ENCODE measurements at regions not wholly inside any gene's neighbourhood (a gene's known extent, or its start where the extent isn't known, plus 50 kb on each side); places are given as distances from the start of the nearest gene placed in this dataset.

DNA sequence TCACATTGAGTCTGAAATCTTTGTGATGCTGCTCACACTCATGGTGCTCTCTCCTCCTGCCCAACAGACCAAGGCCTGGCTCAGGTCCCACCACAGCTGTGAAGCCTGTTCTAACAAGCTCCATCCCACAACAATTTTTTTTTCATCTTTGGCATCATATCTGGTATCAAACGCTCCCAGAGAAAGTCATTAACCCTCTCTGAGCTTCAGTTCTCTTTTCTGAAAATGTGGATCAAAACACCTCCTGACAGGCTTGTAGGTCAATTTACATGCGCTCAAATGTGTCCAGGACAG is 224.4 kb downstream of the LACC1 start:
- H3K4me1 ChIP-seq (ENCODE audit: control insufficient read depth, insufficient read depth, low read length): no peaks in the 10 kb centered on the region
- no peaks in the 10 kb centered on the region for H3K27me3 ChIP-seq (ENCODE audit: control insufficient read depth, insufficient read depth, low read length)
- 92% methylated on average over 2 of the region's 2 CpGs for WGBS (ENCODE audit: insufficient coverage)
- no peak overlapping the region for H3K4me3 Mint-ChIP-seq
- no peak overlapping the region for H3K4me3 ChIP-seq (ENCODE audit: low read length)
- H3K27ac ChIP-seq (ENCODE audit: low read length): no peak overlapping the region
- peaks cover 8% of the 10 kb centered on the region for H3K36me3 Mint-ChIP-seq
- no peak for ATAC-seq
- TF ChIP-seq CTCF (IDR thresholded peaks at IDR 0.05): no peak
- no peak for DNase-seq
- peaks cover 5 to 9% of the 10 kb centered on the region in 2 donors for H3K27me3 Mint-ChIP-seq (ENCODE audit: low read depth in 2 of 2)
- H3K9me3 Mint-ChIP-seq: peaks cover 3 to 8% of the 10 kb centered on the region in 2 donors
- H3K27ac Mint-ChIP-seq: no peak overlapping the region
- intact Hi-C loops (cut with micrococcal nuclease): no loop called here
- H3K9me3 ChIP-seq (ENCODE audit: control insufficient read depth, insufficient read depth, low read length): no peaks in the 10 kb centered on the region
- H3K36me3 ChIP-seq (ENCODE audit: control insufficient read depth, insufficient read depth, low read length): no peaks in the 10 kb centered on the region
- H3K4me1 Mint-ChIP-seq: no peaks in the 10 kb centered on the region

- ATAC-seq: no peak
- no peak for TF ChIP-seq CTCF (IDR thresholded peaks at IDR 0.05)
- H3K36me3 Mint-ChIP-seq: peaks cover 8% of the 10 kb centered on the region
- no peak overlapping the region for H3K4me3 ChIP-seq (ENCODE audit: low read length)
- H3K9me3 ChIP-seq (ENCODE audit: control insufficient read depth, insufficient read depth, low read length): no peaks in the 10 kb centered on the region
- WGBS (ENCODE audit: insufficient coverage): 89% methylated on average over 4 of the region's 5 CpGs
- no peak overlapping the region for H3K27ac Mint-ChIP-seq
- no peaks in the 10 kb centered on the region for H3K36me3 ChIP-seq (ENCODE audit: control insufficient read depth, insufficient read depth, low read length)
- H3K4me1 ChIP-seq (ENCODE audit: control insufficient read depth, insufficient read depth, low read length): no peaks in the 10 kb centered on the region
- DNase-seq: no peak
- H3K27me3 ChIP-seq (ENCODE audit: control insufficient read depth, insufficient read depth, low read length): no peaks in the 10 kb centered on the region
- H3K27me3 Mint-ChIP-seq (ENCODE audit: low read depth in 2 of 2): peaks cover 5 to 7% of the 10 kb centered on the region in 2 donors
- H3K4me3 Mint-ChIP-seq: no peak overlapping the region
- H3K9me3 Mint-ChIP-seq: peaks cover 3 to 8% of the 10 kb centered on the region in 2 donors
- H3K27ac ChIP-seq (ENCODE audit: low read length): no peak overlapping the region
- intact Hi-C loops (cut with micrococcal nuclease): no loop called here
- no peaks in the 10 kb centered on the region for H3K4me1 Mint-ChIP-seq
These were observed 225.3 kb downstream of the LACC1 start for GRCh38 chr13:44104969-44105368.

DNA sequence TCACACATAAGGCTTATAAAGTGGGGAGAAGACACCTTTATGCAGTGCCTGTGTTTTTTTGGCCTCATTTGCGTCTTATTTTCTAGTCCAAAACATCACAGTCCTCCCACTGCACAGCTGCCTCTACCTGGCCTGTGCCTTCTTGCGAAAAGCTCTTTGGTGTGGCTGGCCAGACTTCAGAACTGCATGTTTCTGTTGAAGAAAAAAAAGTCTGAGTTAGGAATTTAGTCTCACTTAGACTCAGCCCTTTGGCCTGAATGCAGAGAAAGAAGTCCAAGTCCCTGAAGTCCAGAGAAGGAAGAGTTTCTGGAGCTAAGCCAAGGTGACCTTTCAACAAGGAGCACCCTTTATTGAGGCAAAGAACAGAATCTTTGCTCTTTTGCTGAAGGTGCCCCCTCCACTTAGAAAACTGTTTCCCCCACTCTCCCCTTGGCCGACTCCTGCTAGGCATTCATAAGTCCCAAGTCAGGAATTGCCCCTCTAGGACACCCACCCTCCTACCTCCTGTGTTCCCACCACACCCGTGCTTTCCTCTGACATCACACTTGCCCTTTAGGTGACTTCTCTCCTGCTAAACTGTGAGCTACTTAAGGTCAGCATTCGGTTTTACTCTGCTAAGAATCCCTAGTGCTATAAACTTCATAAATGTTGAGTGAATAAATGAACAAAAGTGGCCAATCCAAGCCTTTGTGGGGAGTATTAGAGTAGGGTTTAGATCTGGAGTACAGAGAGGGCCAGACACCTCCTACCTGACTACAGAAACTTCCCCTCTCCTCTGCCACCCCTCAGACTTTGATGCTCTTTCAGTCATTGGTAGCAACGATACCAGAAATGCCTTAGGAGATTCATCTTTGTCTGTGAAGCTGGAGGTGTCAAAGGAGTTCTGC is 226.8 kb downstream of the LACC1 start:
- no peak for ATAC-seq
- H3K27me3 Mint-ChIP-seq (ENCODE audit: low read depth in 2 of 2): peaks cover 5 to 6% of the 10 kb centered on the region in 2 donors

More for the DNA sequence above, 226.8 kb downstream of the LACC1 start:
- no peak overlapping the region for H3K27ac Mint-ChIP-seq
- Histone ChIP-seq H3K36me3 (ENCODE audit: control insufficient read depth, insufficient read depth, low read length) (no peaks in the 10 kb centered on the region), H3K4me1 (ENCODE audit: control insufficient read depth, insufficient read depth, low read length) (no peaks in the 10 kb centered on the region), H3K27ac (ENCODE audit: low read length) (no peak overlapping the region), H3K27me3 (ENCODE audit: control insufficient read depth, insufficient read depth, low read length) (no peaks in the 10 kb centered on the region), H3K4me3 (ENCODE audit: low read length) (no peak overlapping the region), H3K9me3 (ENCODE audit: control insufficient read depth, insufficient read depth, low read length) (no peaks in the 10 kb centered on the region)
- no peak for TF ChIP-seq CTCF (IDR thresholded peaks at IDR 0.05)
- 72% methylated on average over 6 of the region's 6 CpGs for WGBS (ENCODE audit: insufficient coverage)
- no peak for DNase-seq
- H3K36me3 Mint-ChIP-seq: peaks cover 8% of the 10 kb centered on the region
- intact Hi-C loops (cut with micrococcal nuclease): no loop called here
- no peak overlapping the region for H3K4me3 Mint-ChIP-seq
- H3K4me1 Mint-ChIP-seq: no peaks in the 10 kb centered on the region
- peaks cover 3 to 4% of the 10 kb centered on the region in 2 donors for H3K9me3 Mint-ChIP-seq
